Activated naive CD4-positive, alpha-beta T cell treated with anti-CD3 and anti-CD28 coated beads, Interleukin-2, amount 10 ng/mL, durations not matched to agents 7 days and 5 days (primary cell): ENCODE measurements at regions not wholly inside any gene's neighbourhood (a gene's known extent, or its start where the extent isn't known, plus 50 kb on each side); places are given as distances from the start of the nearest gene placed in this dataset.

ENCODE experiments used
- CTCF ChIA-PET: fragments of 350-600 bp; sonication (Branson Sonifier 250); formaldehyde crosslinking; loops from one replicate; lab custom pipeline; 2021; ENCODE audit warnings: antibody characterized with exemption; lab: Charles Lee
- DNase-seq: peaks from one replicate; pipeline ENCODE4 v3.0.0-alpha.2; 2020
- H3K27ac Mint-ChIP-seq: one replicate; pipeline ENCODE4 v1.8.0; 2021; ENCODE audit warnings: mild to moderate bottlenecking, moderate library complexity, mixed read lengths
- H3K27me3 Mint-ChIP-seq: one replicate; pipeline ENCODE4 v1.8.0; 2021; ENCODE audit warnings: mild to moderate bottlenecking, mixed read lengths
- H3K36me3 Mint-ChIP-seq: one replicate; pipeline ENCODE4 v1.8.0; 2021; ENCODE audit warnings: mixed read lengths
- H3K4me1 Mint-ChIP-seq: one replicate; pipeline ENCODE4 v1.8.0; 2021; ENCODE audit warnings: mixed read lengths
- H3K4me3 Mint-ChIP-seq: one replicate; pipeline ENCODE4 v1.8.0; 2021; ENCODE audit warnings: mild to moderate bottlenecking, moderate library complexity, mixed read lengths
- H3K9me3 Mint-ChIP-seq: one replicate; pipeline ENCODE4 v1.8.0; 2021; ENCODE audit warnings: mixed read lengths

- CTCF ChIA-PET: no interaction called here
- Mint-ChIP-seq H3K27ac (no peak overlapping the region), H3K27me3 (peaks cover 25% of the 10 kb centered on the region), H3K9me3 (peaks cover 4% of the 10 kb centered on the region), H3K36me3 (no peaks in the 10 kb centered on the region), H3K4me1 (no peaks in the 10 kb centered on the region), H3K4me3 (no peak overlapping the region)
- no peak for DNase-seq
These were observed 51.2 kb upstream of the DAP start for GRCh38 chr5:10812218-10812617.
